Keratinocyte (primary cell): ENCODE measurements at regions not wholly inside any gene's neighbourhood (a gene's known extent, or its start where the extent isn't known, plus 50 kb on each side); places are given as distances from the start of the nearest gene placed in this dataset.

Experiments used
- DNase-seq: peaks from one replicate; pipeline ENCODE4 v3.0.0-alpha.2; 2011; ENCODE audit warnings: low read depth, missing footprints, low spot score
- FAIRE-seq: peaks from 2 replicates; lab custom pipeline; 2011; peaks lifted over from hg19 to GRCh38; lab: Jason Lieb, UNC
- H2AFZ ChIP-seq: 2 replicates; pipeline ENCODE4 v1.6.0; 2012; ENCODE audit warnings: low read length, control low read depth, inconsistent platforms; ENCODE audit not compliant: control insufficient read depth
- H3K27ac ChIP-seq: 2 replicates; pipeline ENCODE4 v1.5.1; 2011; ENCODE audit warnings: low read length; ENCODE audit not compliant: control insufficient read depth, insufficient read depth
- H3K27me3 ChIP-seq: 3 replicates; pipeline ENCODE4 v1.6.0; 2011; ENCODE audit warnings: low read length; ENCODE audit not compliant: control insufficient read depth, insufficient read depth; ENCODE audit errors: extremely low read depth
- H3K36me3 ChIP-seq, 2 experiments: 2 replicates in 1 of 2; 3 replicates in 1 of 2; pipeline ENCODE4 v1.5.1; 2011; ENCODE audit warnings: low read length in 2 of 2, mild to moderate bottlenecking in 1 of 2; ENCODE audit not compliant: control insufficient read depth in 2 of 2, insufficient read depth in 2 of 2; ENCODE audit errors: extremely low read depth in 1 of 2
- H3K4me1 ChIP-seq: 3 replicates; pipeline ENCODE4 v1.5.1; 2011; ENCODE audit warnings: low read length; ENCODE audit not compliant: control insufficient read depth, insufficient read depth; ENCODE audit errors: extremely low read depth
- H3K4me2 ChIP-seq: 3 replicates; pipeline ENCODE4 v1.6.0; 2011; ENCODE audit warnings: low read depth, low read length; ENCODE audit not compliant: control insufficient read depth, insufficient read depth; ENCODE audit errors: extremely low read depth
- H3K4me3 ChIP-seq, 3 experiments: fragments of 200-600 bp in 1 of 3; sonication (generic) in 1 of 3; 2 replicates in 2 of 3; 3 replicates in 1 of 3; pipeline ENCODE4 v1.5.1; 2011 to 2016; ENCODE audit warnings: low read length in 3 of 3, mild to moderate bottlenecking in 3 of 3, control low read depth in 2 of 3, inconsistent platforms in 1 of 3, low read depth in 1 of 3, mixed read lengths in 1 of 3, mixed run types in 1 of 3, moderate library complexity in 1 of 3; ENCODE audit not compliant: control insufficient read depth in 2 of 3, insufficient read depth in 2 of 3; ENCODE audit errors: extremely low read depth in 1 of 3
- H3K79me2 ChIP-seq: 2 replicates; pipeline ENCODE4 v1.6.0; 2012; ENCODE audit warnings: low read length; ENCODE audit not compliant: control insufficient read depth, insufficient read depth
- H3K9ac ChIP-seq: 3 replicates; pipeline ENCODE4 v1.6.0; 2011; ENCODE audit warnings: low read length; ENCODE audit not compliant: control insufficient read depth, insufficient read depth; ENCODE audit errors: extremely low read depth
- H3K9me1 ChIP-seq: 3 replicates; pipeline ENCODE4 v1.6.0; 2011; ENCODE audit warnings: low read length; ENCODE audit not compliant: control insufficient read depth, insufficient read depth; ENCODE audit errors: extremely low read depth
- H3K9me3 ChIP-seq: 2 replicates; pipeline ENCODE4 v1.5.1; 2012; ENCODE audit warnings: low read depth, low read length; ENCODE audit not compliant: control insufficient read depth
- H4K20me1 ChIP-seq: 3 replicates; pipeline ENCODE4 v1.6.0; 2011; ENCODE audit warnings: low read length; ENCODE audit not compliant: control insufficient read depth, insufficient read depth; ENCODE audit errors: extremely low read depth
- EZH2 ChIP-seq: IDR thresholded peaks from one replicate; pipeline ENCODE4 v1.6.1; 2012; ENCODE audit warnings: inconsistent platforms, mild to moderate bottlenecking, low read length, moderate library complexity
- dilution Hi-C: fragments of 300-500 bp; cut with MboI; formaldehyde crosslinking; loops from one replicate; pipeline ENCODE4 v1.7.0; 2020; ENCODE audit warnings: low sequenced_read_pairs; ENCODE audit not compliant: extremely low pct_ligation_motif_present
- TF ChIP-seq, protein P1 (sequence below), 3 experiments: IDR thresholded peaks in 1 of 3; conservative IDR thresholded peaks in 1 of 3; optimal IDR thresholded peaks in 1 of 3; 2 replicates in 2 of 3; 3 replicates in 1 of 3; pipeline versions ENCODE3 to v1.5.1; 2011; ENCODE audit warnings: low read length in 3 of 3, mild to moderate bottlenecking in 3 of 3, moderate library complexity in 2 of 3, control low read depth in 1 of 3, inconsistent platforms in 1 of 3; ENCODE audit not compliant: insufficient read depth in 2 of 3; ENCODE audit errors: extremely low read depth in 1 of 3

- dilution Hi-C loops: no loop called here
- Histone ChIP-seq H2AFZ (no peak overlapping the region), H3K27me3 (no peaks in the 10 kb centered on the region), H3K79me2 (no peaks in the 10 kb centered on the region), H3K27ac (no peak overlapping the region), H4K20me1 (no peaks in the 10 kb centered on the region), H3K4me1 (no peaks in the 10 kb centered on the region), H3K36me3 (no peaks in the 10 kb centered on the region), H3K4me3 (no peak overlapping the region), H3K9me1 (no peaks in the 10 kb centered on the region), H3K4me2 (no peak overlapping the region), H3K9me3 (no peaks in the 10 kb centered on the region), H3K9ac (no peak overlapping the region)
- no peak for TF ChIP-seq EZH2
- TF ChIP-seq, protein P1, sequence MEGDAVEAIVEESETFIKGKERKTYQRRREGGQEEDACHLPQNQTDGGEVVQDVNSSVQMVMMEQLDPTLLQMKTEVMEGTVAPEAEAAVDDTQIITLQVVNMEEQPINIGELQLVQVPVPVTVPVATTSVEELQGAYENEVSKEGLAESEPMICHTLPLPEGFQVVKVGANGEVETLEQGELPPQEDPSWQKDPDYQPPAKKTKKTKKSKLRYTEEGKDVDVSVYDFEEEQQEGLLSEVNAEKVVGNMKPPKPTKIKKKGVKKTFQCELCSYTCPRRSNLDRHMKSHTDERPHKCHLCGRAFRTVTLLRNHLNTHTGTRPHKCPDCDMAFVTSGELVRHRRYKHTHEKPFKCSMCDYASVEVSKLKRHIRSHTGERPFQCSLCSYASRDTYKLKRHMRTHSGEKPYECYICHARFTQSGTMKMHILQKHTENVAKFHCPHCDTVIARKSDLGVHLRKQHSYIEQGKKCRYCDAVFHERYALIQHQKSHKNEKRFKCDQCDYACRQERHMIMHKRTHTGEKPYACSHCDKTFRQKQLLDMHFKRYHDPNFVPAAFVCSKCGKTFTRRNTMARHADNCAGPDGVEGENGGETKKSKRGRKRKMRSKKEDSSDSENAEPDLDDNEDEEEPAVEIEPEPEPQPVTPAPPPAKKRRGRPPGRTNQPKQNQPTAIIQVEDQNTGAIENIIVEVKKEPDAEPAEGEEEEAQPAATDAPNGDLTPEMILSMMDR (optimal IDR thresholded peaks at IDR 0.05 in 1 of 3, IDR thresholded peaks at IDR 0.05 in 1 of 3, conservative IDR thresholded peaks at IDR 0.05 in 1 of 3; ENCODE audit: extremely low read depth in 1 of 3, insufficient read depth in 2 of 3, low read length in 3 of 3): no peak
- no peak for FAIRE-seq
- no peak for DNase-seq
These were observed 2438.8 kb downstream of the PCDH9 start for GRCh38 chr13:64791373-64791772.

- Histone ChIP-seq H2AFZ (no peak overlapping the region), H3K27me3 (no peaks in the 10 kb centered on the region), H3K27ac (no peak overlapping the region), H3K9me1 (no peaks in the 10 kb centered on the region), H3K79me2 (no peaks in the 10 kb centered on the region), H3K36me3 (no peaks in the 10 kb centered on the region), H3K4me1 (no peaks in the 10 kb centered on the region), H3K9me3 (no peaks in the 10 kb centered on the region), H3K4me3 (no peak overlapping the region), H3K4me2 (no peak overlapping the region), H4K20me1 (no peaks in the 10 kb centered on the region), H3K9ac (no peak overlapping the region)
- FAIRE-seq (no peak), DNase-seq (no peak)
- dilution Hi-C loops: no loop called here
- TF ChIP-seq, protein P1 (optimal IDR thresholded peaks at IDR 0.05 in 1 of 3, IDR thresholded peaks at IDR 0.05 in 1 of 3, conservative IDR thresholded peaks at IDR 0.05 in 1 of 3; ENCODE audit: extremely low read depth in 1 of 3, insufficient read depth in 2 of 3, low read length in 3 of 3): no peak
- TF ChIP-seq EZH2: no peak
These were observed 2447.7 kb downstream of the PCDH9 start for GRCh38 chr13:64782466-64782865.
